H9 (cell line): ENCODE measurements at regions not wholly inside any gene's neighbourhood (a gene's known extent, or its start where the extent isn't known, plus 50 kb on each side); places are given as distances from the start of the nearest gene placed in this dataset.

ENCODE experiments used
- DNase-seq: peaks from one replicate; pipeline ENCODE4 v3.0.0-alpha.2; 2017
- H2AFZ ChIP-seq: one replicate; pipeline ENCODE4 v1.6.1; 2013; ENCODE audit warnings: mild to moderate bottlenecking, low read length, control low read depth, moderate library complexity
- H2AK5ac ChIP-seq: 2 replicates; pipeline ENCODE4 v1.6.1; 2013; ENCODE audit warnings: low read length, control low read depth, mixed read lengths; ENCODE audit not compliant: insufficient read length
- H2BK120ac ChIP-seq: one replicate; pipeline ENCODE4 v1.6.1; 2013; ENCODE audit warnings: low read depth, mild to moderate bottlenecking, low read length, control low read depth, inconsistent platforms; ENCODE audit not compliant: poor library complexity, severe bottlenecking
- H2BK12ac ChIP-seq: 2 replicates; pipeline ENCODE4 v1.6.1; 2013; ENCODE audit warnings: low read length, control low read depth, mixed read lengths, low read depth; ENCODE audit not compliant: insufficient read length
- H2BK15ac ChIP-seq: 2 replicates; pipeline ENCODE4 v1.6.1; 2013; ENCODE audit warnings: low read depth, low read length, control low read depth
- H2BK20ac ChIP-seq: one replicate; pipeline ENCODE4 v1.6.1; 2013; ENCODE audit warnings: low read depth, mild to moderate bottlenecking, low read length, control low read depth, inconsistent platforms; ENCODE audit not compliant: poor library complexity, severe bottlenecking
- H2BK5ac ChIP-seq: 2 replicates; pipeline ENCODE4 v1.6.1; 2013; ENCODE audit warnings: low read length, control low read depth, mixed read lengths; ENCODE audit not compliant: insufficient read length
- H3K14ac ChIP-seq: 2 replicates; pipeline ENCODE4 v1.6.1; 2013; ENCODE audit warnings: low read length, control low read depth; ENCODE audit not compliant: insufficient read depth
- H3K18ac ChIP-seq: 2 replicates; pipeline ENCODE4 v1.6.1; 2013; ENCODE audit warnings: low read depth, mild to moderate bottlenecking, mixed read lengths, low read length, control low read depth; ENCODE audit not compliant: insufficient read length
- H3K23ac ChIP-seq: 2 replicates; pipeline ENCODE4 v1.6.1; 2013; ENCODE audit warnings: low read length, control low read depth, mixed read lengths, low read depth; ENCODE audit not compliant: insufficient read length
- H3K23me2 ChIP-seq: 2 replicates; pipeline ENCODE4 v1.6.1; 2013; ENCODE audit warnings: low read depth, mild to moderate bottlenecking, mixed read lengths, low read length, control low read depth; ENCODE audit not compliant: insufficient read length, poor library complexity, severe bottlenecking
- H3K27ac ChIP-seq: 2 replicates; pipeline ENCODE4 v1.5.1; 2013; ENCODE audit warnings: low read length, control low read depth, mixed read lengths, low read depth; ENCODE audit not compliant: insufficient read length
- H3K27me3 ChIP-seq: 2 replicates; pipeline ENCODE4 v1.6.1; 2013; ENCODE audit warnings: low read length, control low read depth, inconsistent platforms; ENCODE audit not compliant: insufficient read depth
- H3K4ac ChIP-seq: 2 replicates; pipeline ENCODE4 v1.6.1; 2013; ENCODE audit warnings: low read depth, mild to moderate bottlenecking, control low read depth, inconsistent platforms, low read length, moderate library complexity
- H3K4me1 ChIP-seq: 2 replicates; pipeline ENCODE4 v1.6.1; 2013; ENCODE audit warnings: low read length, control low read depth, inconsistent platforms; ENCODE audit not compliant: insufficient read depth
- H3K4me2 ChIP-seq: 2 replicates; pipeline ENCODE4 v1.6.1; 2013; ENCODE audit warnings: low read length, control low read depth, mixed read lengths; ENCODE audit not compliant: insufficient read length, insufficient read depth
- H3K56ac ChIP-seq: 2 replicates; pipeline ENCODE4 v1.6.1; 2013; ENCODE audit warnings: low read depth, mild to moderate bottlenecking, mixed read lengths, low read length, control low read depth; ENCODE audit not compliant: insufficient read length
- H3K79me1 ChIP-seq: 2 replicates; pipeline ENCODE4 v1.6.1; 2013; ENCODE audit warnings: low read depth, mild to moderate bottlenecking, moderate library complexity, low read length, control low read depth, inconsistent platforms; ENCODE audit not compliant: insufficient read depth, poor library complexity, severe bottlenecking
- H3K79me2 ChIP-seq: 2 replicates; pipeline ENCODE4 v1.6.1; 2013; ENCODE audit warnings: low read length, control low read depth, inconsistent platforms; ENCODE audit not compliant: insufficient read depth
- H3K9ac ChIP-seq: 2 replicates; pipeline ENCODE4 v1.6.1; 2013; ENCODE audit warnings: low read length, control low read depth, mixed read lengths; ENCODE audit not compliant: insufficient read length; ENCODE audit errors: extremely low read depth
- H3K9me3 ChIP-seq: one replicate; pipeline ENCODE4 v1.6.1; 2013; ENCODE audit warnings: low read depth, low read length, inconsistent platforms; ENCODE audit not compliant: control insufficient read depth
- H3T11ph ChIP-seq: one replicate; pipeline ENCODE4 v1.6.1; 2013; ENCODE audit warnings: mild to moderate bottlenecking, low read length, control low read depth, inconsistent platforms
- H4K20me1 ChIP-seq: one replicate; pipeline ENCODE4 v1.6.1; 2013; ENCODE audit not compliant: control insufficient read depth, insufficient read length, insufficient read depth
- H4K5ac ChIP-seq: 2 replicates; pipeline ENCODE4 v1.6.1; 2013; ENCODE audit warnings: low read depth, mild to moderate bottlenecking, mixed read lengths, low read length, control low read depth; ENCODE audit not compliant: insufficient read length
- H4K8ac ChIP-seq: replicated peaks from 2 replicates; pipeline ENCODE4 v1.6.1; 2013; ENCODE audit warnings: low read length, control low read depth, mixed read lengths, low read depth; ENCODE audit not compliant: insufficient read length
- H4K91ac ChIP-seq: 2 replicates; pipeline ENCODE4 v1.6.1; 2013; ENCODE audit warnings: low read depth, mild to moderate bottlenecking, moderate library complexity, mixed read lengths, low read length, control low read depth; ENCODE audit not compliant: insufficient read length
- H3K27ac Mint-ChIP-seq, 3 experiments: 2 replicates in 2 of 3; 3 replicates in 1 of 3; pipeline ENCODE4 v1.8.0; 2020 to 2021; ENCODE audit warnings: mixed read lengths in 3 of 3, mild to moderate bottlenecking in 1 of 3, moderate library complexity in 1 of 3
- H3K27me3 Mint-ChIP-seq: 2 replicates; pipeline ENCODE4 v1.8.0; 2021; ENCODE audit warnings: low read depth, mild to moderate bottlenecking, moderate library complexity, mixed read lengths
- H3K36me3 Mint-ChIP-seq, 3 experiments: 2 replicates in 2 of 3; 3 replicates in 1 of 3; pipeline ENCODE4 v1.8.0; 2020 to 2021; ENCODE audit warnings: low read depth in 3 of 3, mixed read lengths in 3 of 3; ENCODE audit not compliant: insufficient read depth in 1 of 3
- H3K4me1 Mint-ChIP-seq, 2 experiments: 2 replicates each; pipeline ENCODE4 v1.8.0; 2020; ENCODE audit warnings: mixed read lengths in 2 of 2
- H3K4me3 Mint-ChIP-seq, 2 experiments: 2 replicates in 1 of 2; 3 replicates in 1 of 2; pipeline ENCODE4 v1.8.0; 2020 to 2021; ENCODE audit warnings: mild to moderate bottlenecking in 2 of 2, mixed read lengths in 2 of 2, moderate library complexity in 1 of 2
- H3K9me3 Mint-ChIP-seq, 2 experiments: 2 replicates in 1 of 2; 3 replicates in 1 of 2; pipeline ENCODE4 v1.8.0; 2020; ENCODE audit warnings: mild to moderate bottlenecking in 2 of 2, mixed read lengths in 2 of 2, moderate library complexity in 1 of 2
- CTCF ChIP-seq: fragments of 200-600 bp; sonication (generic); conservative IDR thresholded peaks from 3 replicates; pipeline ENCODE4 v1.8.0; 2021; ENCODE audit warnings: antibody characterized with exemption, mild to moderate bottlenecking
- WGBS: extraction: QIAGEN DNeasy Blood & Tissue Kit; methylation state at CpG from one replicate; pipeline ENCODE4 v1.1.7; 2013; ENCODE audit warnings: missing lambda C conversion rate, low lambda C conversion rate, mixed read lengths; ENCODE audit not compliant: insufficient read length; ENCODE audit errors: extremely low coverage; 5-methylcytosine and 5-hydroxymethylcytosine counted together

GRCh38 chr18:46196627-46197243, 92.5 kb downstream of the HAUS1 start:
- no peaks in the 10 kb centered on the region for H3K9me3 Mint-ChIP-seq
- no peak overlapping the region for H3K4me2 ChIP-seq
- no peak overlapping the region for H4K5ac ChIP-seq
- H2BK120ac ChIP-seq: no peak overlapping the region
- H4K20me1 ChIP-seq: no peaks in the 10 kb centered on the region
- no peaks in the 10 kb centered on the region for H3K27me3 ChIP-seq
- H3T11ph ChIP-seq: no peak overlapping the region
- no peak overlapping the region for H2BK12ac ChIP-seq
- H2BK20ac ChIP-seq: no peak overlapping the region
- no peak overlapping the region for H3K4ac ChIP-seq
- peaks cover 5% of the 10 kb centered on the region; the same call in 1 of the 2 replicates for H3K79me2 ChIP-seq
- no peak overlapping the region for H3K56ac ChIP-seq
- H4K8ac ChIP-seq: no peak overlapping the region
- no peaks in the 10 kb centered on the region for H3K79me1 ChIP-seq
- H3K27ac Mint-ChIP-seq: peak overlapping the region in 1 of 3 experiments; percentile 6; a peak in 1 of 7 replicates
- TF ChIP-seq CTCF: no peak
- no CpG with 5 or more reads among the region's 4 CpGs for WGBS
- DNase-seq: no peak
- H2BK5ac ChIP-seq: no peak overlapping the region
- H2AFZ ChIP-seq: no peak overlapping the region
- H3K14ac ChIP-seq: no peak overlapping the region
- H3K27ac ChIP-seq: no peak overlapping the region
- H3K4me3 Mint-ChIP-seq: no peak overlapping the region
- H2AK5ac ChIP-seq: no peak overlapping the region
- no peak overlapping the region for H2BK15ac ChIP-seq
- H3K36me3 Mint-ChIP-seq: no peaks in the 10 kb centered on the region; a peak in 3 of 7 replicates
- no peaks in the 10 kb centered on the region for H3K4me1 ChIP-seq
- no peaks in the 10 kb centered on the region for H3K9me3 ChIP-seq
- no peak overlapping the region for H4K91ac ChIP-seq
- H3K4me1 Mint-ChIP-seq: peaks cover 10 to 12% of the 10 kb centered on the region in 2 experiments
- no peaks in the 10 kb centered on the region for H3K27me3 Mint-ChIP-seq
- H3K18ac ChIP-seq: no peak overlapping the region
- H3K23me2 ChIP-seq: no peaks in the 10 kb centered on the region
- H3K9ac ChIP-seq: no peak overlapping the region
- no peak overlapping the region for H3K23ac ChIP-seq
